ENCODE measurements at regions not wholly inside any gene's neighbourhood (a gene's known extent, or its start where the extent isn't known, plus 50 kb on each side); places are given as distances from the start of the nearest gene placed in this dataset.

DNA sequence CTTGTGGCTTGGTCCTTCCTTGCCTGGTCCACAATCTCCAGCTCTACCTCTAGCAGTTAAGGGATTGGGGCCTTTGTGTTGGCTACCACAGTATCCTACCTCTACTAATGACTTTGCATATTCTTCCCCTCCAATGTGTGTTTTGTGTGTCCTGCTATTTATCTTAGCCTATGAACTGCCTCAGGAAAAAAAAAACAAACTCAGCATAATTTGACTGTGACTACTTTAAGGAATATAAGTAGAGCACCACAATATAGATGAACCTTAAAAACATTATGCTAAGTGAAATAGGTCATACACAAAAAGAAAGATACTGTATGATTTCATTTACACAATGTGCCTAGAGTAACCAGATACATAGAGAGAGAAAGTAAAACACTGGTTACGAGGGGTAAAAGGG is 61.3 kb upstream of the PTPN13 start:
- H3K27ac ChIP-seq: no peak overlapping the region
- TF ChIP-seq, protein P1, sequence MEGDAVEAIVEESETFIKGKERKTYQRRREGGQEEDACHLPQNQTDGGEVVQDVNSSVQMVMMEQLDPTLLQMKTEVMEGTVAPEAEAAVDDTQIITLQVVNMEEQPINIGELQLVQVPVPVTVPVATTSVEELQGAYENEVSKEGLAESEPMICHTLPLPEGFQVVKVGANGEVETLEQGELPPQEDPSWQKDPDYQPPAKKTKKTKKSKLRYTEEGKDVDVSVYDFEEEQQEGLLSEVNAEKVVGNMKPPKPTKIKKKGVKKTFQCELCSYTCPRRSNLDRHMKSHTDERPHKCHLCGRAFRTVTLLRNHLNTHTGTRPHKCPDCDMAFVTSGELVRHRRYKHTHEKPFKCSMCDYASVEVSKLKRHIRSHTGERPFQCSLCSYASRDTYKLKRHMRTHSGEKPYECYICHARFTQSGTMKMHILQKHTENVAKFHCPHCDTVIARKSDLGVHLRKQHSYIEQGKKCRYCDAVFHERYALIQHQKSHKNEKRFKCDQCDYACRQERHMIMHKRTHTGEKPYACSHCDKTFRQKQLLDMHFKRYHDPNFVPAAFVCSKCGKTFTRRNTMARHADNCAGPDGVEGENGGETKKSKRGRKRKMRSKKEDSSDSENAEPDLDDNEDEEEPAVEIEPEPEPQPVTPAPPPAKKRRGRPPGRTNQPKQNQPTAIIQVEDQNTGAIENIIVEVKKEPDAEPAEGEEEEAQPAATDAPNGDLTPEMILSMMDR (conservative IDR thresholded peaks at IDR 0.05): no peak

DNA sequence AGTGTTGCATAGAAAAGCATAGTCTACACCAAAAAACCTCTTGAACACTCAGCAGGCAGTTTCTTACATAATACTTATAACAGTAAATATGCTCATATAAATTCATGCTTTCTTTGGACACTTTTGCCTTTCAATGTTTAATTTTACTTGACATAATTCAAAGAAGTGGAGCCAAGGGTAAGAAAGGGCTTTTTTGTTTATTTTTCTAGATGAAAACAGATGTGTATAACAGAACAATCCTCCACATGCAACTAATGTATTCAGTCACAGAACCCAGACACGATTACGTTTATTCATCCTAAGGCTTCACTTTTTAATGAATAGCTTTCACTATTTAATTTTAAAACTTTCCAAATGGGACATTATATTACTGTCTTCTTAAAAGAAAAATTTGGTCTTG is 58.0 kb upstream of the PTPN13 start:
- H3K27ac ChIP-seq: no peak overlapping the region
- TF ChIP-seq, protein P1 (conservative IDR thresholded peaks at IDR 0.05): no peak

DNA sequence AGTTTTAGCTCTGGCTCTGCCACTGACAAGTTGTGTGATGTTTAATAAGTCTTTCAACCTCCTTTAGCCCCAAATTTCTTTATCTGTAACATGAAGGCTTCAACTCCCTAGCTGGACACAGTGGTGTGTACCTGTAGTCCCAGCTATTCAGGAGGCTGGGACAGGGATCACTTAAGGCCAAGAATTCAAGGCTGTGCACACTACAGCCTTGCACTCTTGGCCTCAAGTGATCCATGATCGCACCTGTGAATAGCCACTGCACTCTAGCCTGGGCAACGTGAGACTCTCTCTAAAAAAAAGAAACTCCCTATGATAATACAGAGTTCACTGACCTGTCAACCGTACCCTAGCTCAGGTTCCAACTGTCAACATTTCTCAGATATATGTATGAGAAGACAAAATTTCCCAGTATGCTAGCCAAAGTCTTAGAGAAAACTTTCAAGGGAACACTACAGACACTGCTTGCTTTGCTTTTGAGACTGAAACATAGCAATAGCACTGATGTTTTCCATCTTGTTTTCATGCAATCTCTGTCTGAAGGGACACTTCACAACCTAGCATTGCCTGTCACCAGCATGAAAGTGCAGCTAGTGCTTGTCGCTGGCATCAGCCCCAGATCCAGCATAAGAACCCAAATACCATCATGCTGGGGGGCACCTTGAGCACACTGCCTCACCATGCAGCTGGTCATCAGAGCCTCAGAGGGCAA is 51.6 kb upstream of the PTPN13 start:
- TF ChIP-seq, protein P1 (conservative IDR thresholded peaks at IDR 0.05): no peak
- H3K27ac ChIP-seq: no peak overlapping the region

DNA sequence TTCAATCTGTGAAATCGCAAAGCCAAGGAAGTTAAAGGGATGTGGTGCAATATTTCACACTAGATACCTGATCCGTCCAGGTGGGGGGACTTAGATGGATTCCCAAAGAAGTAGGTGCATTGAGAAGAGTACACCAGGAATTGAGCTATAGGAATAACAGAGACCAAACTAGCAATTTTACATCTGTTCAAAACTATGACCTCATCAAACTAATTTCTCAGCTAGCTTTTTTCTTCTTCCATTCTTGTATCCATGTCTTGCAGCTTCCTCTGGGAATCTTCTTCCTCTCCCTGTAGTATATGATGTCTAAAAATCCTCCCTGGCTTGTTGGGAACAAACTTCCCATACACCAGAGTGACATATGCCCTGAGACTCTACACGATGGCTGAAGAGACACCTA is 51.0 kb upstream of the PTPN13 start:
- TF ChIP-seq, protein P1 (conservative IDR thresholded peaks at IDR 0.05): no peak
- H3K27ac ChIP-seq: no peak overlapping the region

DNA sequence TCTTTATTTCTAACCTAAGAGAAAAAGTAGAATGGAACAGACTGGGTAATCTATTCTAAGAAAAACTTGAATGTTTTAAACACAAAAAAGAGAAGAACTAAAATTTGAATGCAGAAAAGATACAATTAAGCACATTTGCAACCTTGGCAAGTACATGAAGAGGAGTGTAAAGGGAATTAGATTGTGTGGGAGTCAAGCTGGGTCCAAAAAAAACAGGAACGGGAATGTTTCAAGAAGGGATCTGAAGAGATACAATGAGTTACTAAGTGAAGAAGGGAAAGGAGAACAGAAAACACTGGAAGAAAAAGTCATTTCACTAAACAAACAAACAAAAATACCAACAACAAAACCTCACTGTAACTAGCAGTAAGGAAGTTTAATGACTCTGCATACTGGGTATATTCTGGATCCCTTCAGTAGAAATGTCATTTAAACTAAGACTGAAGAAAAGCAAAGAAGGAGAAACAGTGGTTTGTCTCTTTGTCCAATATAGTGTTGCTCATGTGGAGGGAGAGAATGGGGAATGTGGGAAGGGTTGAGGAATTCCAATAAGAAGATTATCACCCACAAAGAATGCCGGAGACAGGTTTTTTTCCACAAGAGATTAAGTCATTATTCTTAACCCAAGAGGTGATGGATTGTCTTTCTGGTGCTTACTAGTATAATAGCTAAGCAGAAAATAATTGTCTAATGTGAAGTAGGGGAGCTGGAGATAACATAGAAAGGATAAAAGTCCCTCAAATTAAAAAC is 50.4 kb upstream of the PTPN13 start:
- H3K27ac ChIP-seq: no peak overlapping the region
- TF ChIP-seq, protein P1 (conservative IDR thresholded peaks at IDR 0.05): no peak

DNA sequence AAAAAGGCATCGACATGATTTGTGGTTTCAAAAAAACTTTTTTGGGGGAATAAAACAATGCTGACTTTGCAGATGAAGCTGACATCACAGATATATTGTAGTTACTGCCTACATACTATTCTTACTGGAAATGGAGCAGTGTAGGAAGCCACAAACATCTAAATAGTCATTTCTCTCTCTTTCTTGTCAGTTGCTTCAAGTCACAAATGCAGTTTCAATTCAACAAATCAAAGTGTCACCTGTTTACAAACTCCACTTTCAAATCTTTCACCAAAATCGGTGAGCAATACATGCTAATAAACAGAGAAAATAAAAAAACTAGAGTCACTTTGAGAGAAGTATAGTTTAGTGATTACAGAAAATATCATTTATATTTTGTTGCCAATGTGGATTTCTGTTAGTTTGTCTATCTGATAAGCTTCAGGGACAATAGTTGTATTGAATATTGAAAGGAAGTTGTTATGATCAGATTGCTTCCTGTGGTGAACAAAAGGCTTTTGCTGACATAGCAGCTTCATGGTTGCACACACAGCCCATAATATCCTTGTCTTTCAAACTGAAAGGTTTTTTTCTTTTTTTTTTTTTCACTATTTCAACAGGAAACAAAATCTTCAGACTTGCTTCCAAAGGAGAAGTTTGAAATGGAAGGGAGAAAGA is 49.7 kb upstream of the PTPN13 start:
- TF ChIP-seq, protein P1 (conservative IDR thresholded peaks at IDR 0.05): no peak
- H3K27ac ChIP-seq: no peak overlapping the region
